NCI-H2227 treated with DMSO at 0.1 percent for 48 hours (cell line): ENCODE measurements at regions not wholly inside any gene's neighbourhood (a gene's known extent, or its start where the extent isn't known, plus 50 kb on each side); places are given as distances from the start of the nearest gene placed in this dataset.
A peak's percentile ranks its signal among the peaks of the same experiment; 100 is the strongest.

Experiments used
- DNase-seq: peaks from one replicate; lab custom pipeline; 2025; lab: John Stamatoyannopoulos, UW

GRCh38 chr3:107969994-107970819, 120.6 kb downstream of the CD47 start:
- DNase-seq = no peak

GRCh38 chr3:107969525-107969924, 121.3 kb downstream of the CD47 start:
- no peak for DNase-seq

- DNase-seq = no peak
These were observed 124.6 kb downstream of the CD47 start for GRCh38 chr3:107966276-107966675.

GRCh38 chr3:107965136-107965655, 125.6 kb downstream of the CD47 start:
- no peak for DNase-seq

- no peak for DNase-seq
These were observed 127.2 kb downstream of the CD47 start for GRCh38 chr3:107963581-107963980.

- DNase-seq = no peak
These were observed 127.9 kb downstream of the CD47 start for GRCh38 chr3:107962946-107963345.

GRCh38 chr3:107962037-107962436, 128.8 kb downstream of the CD47 start:
- no peak for DNase-seq

GRCh38 chr3:107959550-107960154, 131.2 kb downstream of the CD47 start:
- DNase-seq = peak; percentile 7

GRCh38 chr3:107958146-107958545, 132.7 kb downstream of the CD47 start:
- no peak for DNase-seq

- no peak for DNase-seq
These were observed 133.6 kb downstream of the CD47 start for GRCh38 chr3:107956991-107957900.

GRCh38 chr3:107954845-107955244, 136.0 kb downstream of the CD47 start:
- no peak for DNase-seq

- no peak for DNase-seq
These were observed 137.1 kb downstream of the CD47 start for GRCh38 chr3:107953722-107954121.

- no peak for DNase-seq
These were observed 139.7 kb downstream of the CD47 start for GRCh38 chr3:107951126-107951525.

GRCh38 chr3:107950417-107950816, 140.4 kb downstream of the CD47 start:
- DNase-seq = no peak

- DNase-seq = no peak
These were observed 141.3 kb downstream of the CD47 start for GRCh38 chr3:107949394-107949970.

- no peak for DNase-seq
These were observed 143.6 kb downstream of the CD47 start for GRCh38 chr3:107947203-107947602.

- no peak for DNase-seq
These were observed 144.1 kb downstream of the CD47 start for GRCh38 chr3:107946700-107947099.

GRCh38 chr3:107945417-107946094, 145.3 kb downstream of the CD47 start:
- no peak for DNase-seq

- DNase-seq = no peak
These were observed 146.9 kb downstream of the CD47 start for GRCh38 chr3:107943786-107944523.

GRCh38 chr3:107942951-107943749, 147.7 kb downstream of the CD47 start:
- DNase-seq = no peak
